ENCODE measurements at regions not wholly inside any gene's neighbourhood (a gene's known extent, or its start where the extent isn't known, plus 50 kb on each side); places are given as distances from the start of the nearest gene placed in this dataset.

DNA sequence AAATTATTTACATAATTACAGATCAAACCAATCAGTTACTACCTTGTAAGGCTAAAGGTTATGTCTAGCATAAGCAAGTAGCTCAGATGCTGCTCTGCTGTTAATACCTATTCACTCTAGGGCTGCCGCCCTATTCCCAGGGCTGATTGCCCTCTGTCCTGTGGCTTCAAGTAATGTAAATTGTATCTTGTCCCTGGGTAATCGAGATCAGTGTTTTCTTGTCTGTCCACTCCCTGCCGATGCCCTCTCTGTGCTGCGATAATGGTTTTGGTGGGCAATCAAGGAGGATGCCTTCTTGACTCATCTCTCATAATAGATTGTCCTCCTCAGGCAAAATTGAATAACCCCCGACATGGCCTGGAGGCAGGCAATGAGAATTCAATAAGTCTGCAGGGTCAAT, 641.0 kb upstream of the PITX2 start:
- Mint-ChIP-seq H3K27ac (ENCODE audit: unreplicated experiment) (no peak overlapping the region), H3K9me3 (ENCODE audit: unreplicated experiment) (no peaks in the 10 kb centered on the region), H3K4me1 (ENCODE audit: low read depth, unreplicated experiment) (peaks cover 16% of the 10 kb centered on the region), H3K36me3 (ENCODE audit: insufficient read depth, unreplicated experiment) (no peaks in the 10 kb centered on the region), H3K27me3 (ENCODE audit: insufficient read depth, unreplicated experiment) (no peaks in the 10 kb centered on the region), H3K4me3 (ENCODE audit: unreplicated experiment) (no peak overlapping the region)
- no peaks in the 10 kb centered on the region for H3K27me3 ChIP-seq (replicated peaks; ENCODE audit: control insufficient read depth, insufficient read depth, low read length)
- BruUV-seq (replicated peaks) = no TSS peak
- intact Hi-C loops (cut with micrococcal nuclease; ENCODE audit: unreplicated experiment) = loop anchor here (10.0 kb wide), 1 partner anchor 289 kb away; no protein-coding TSS in a partner anchor
- H3K36me3 ChIP-seq (ENCODE audit: control insufficient read depth, insufficient read depth, low read length) = no peaks in the 10 kb centered on the region
- ChIA-PET POLR2A (no interaction called here), CTCF (no interaction called here)
- H3K4me1 ChIP-seq = peaks cover 6% of the 10 kb centered on the region; the same call in 1 of the 2 replicates
- H3K9me3 ChIP-seq = no peaks in the 10 kb centered on the region
- H3K4me3 ChIP-seq (ENCODE audit: low read depth, low read length) = no peak overlapping the region
- TF ChIP-seq, protein P1, sequence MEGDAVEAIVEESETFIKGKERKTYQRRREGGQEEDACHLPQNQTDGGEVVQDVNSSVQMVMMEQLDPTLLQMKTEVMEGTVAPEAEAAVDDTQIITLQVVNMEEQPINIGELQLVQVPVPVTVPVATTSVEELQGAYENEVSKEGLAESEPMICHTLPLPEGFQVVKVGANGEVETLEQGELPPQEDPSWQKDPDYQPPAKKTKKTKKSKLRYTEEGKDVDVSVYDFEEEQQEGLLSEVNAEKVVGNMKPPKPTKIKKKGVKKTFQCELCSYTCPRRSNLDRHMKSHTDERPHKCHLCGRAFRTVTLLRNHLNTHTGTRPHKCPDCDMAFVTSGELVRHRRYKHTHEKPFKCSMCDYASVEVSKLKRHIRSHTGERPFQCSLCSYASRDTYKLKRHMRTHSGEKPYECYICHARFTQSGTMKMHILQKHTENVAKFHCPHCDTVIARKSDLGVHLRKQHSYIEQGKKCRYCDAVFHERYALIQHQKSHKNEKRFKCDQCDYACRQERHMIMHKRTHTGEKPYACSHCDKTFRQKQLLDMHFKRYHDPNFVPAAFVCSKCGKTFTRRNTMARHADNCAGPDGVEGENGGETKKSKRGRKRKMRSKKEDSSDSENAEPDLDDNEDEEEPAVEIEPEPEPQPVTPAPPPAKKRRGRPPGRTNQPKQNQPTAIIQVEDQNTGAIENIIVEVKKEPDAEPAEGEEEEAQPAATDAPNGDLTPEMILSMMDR (IDR thresholded peaks at IDR 0.05; ENCODE audit: insufficient read depth in 1 of 2, low read depth in 1 of 2, low read length in 1 of 2, severe bottlenecking in 1 of 2, unreplicated experiment in 1 of 2) = no peak
- no peak for DNase-seq

DNA sequence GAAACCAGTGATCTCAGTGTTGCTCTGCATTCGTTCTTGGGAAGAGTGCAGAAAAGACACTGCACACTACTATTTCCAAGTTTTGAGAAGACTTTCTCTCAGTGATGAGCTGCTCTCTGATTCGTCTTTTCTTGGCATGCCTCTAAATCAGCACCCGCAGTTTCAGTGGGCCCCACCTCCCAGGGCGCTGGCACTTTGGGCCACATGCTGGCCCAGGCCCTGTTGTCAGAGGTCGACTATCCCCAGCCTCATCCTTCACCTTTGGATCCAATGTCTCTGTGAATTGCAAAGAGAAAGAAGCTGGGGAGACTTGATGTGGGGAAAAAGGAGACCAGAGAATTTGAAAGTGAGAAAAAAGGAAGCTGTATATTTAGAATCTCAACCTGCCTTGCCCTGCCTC, 644.1 kb upstream of the PITX2 start:
- POLR2A ChIA-PET = no interaction called here
- no peak overlapping the region for H3K27ac Mint-ChIP-seq (ENCODE audit: unreplicated experiment)
- BruUV-seq (replicated peaks) = no TSS peak
- no peaks in the 10 kb centered on the region for H3K27me3 Mint-ChIP-seq (ENCODE audit: insufficient read depth, unreplicated experiment)
- H3K36me3 Mint-ChIP-seq (ENCODE audit: insufficient read depth, unreplicated experiment) = no peaks in the 10 kb centered on the region
- peaks cover 20% of the 10 kb centered on the region for H3K4me1 ChIP-seq
- H3K27me3 ChIP-seq (replicated peaks; ENCODE audit: control insufficient read depth, insufficient read depth, low read length) = no peaks in the 10 kb centered on the region
- no peak overlapping the region for H3K4me3 Mint-ChIP-seq (ENCODE audit: unreplicated experiment)
- TF ChIP-seq, protein P1 (IDR thresholded peaks at IDR 0.05; ENCODE audit: insufficient read depth in 1 of 2, low read depth in 1 of 2, low read length in 1 of 2, severe bottlenecking in 1 of 2, unreplicated experiment in 1 of 2) = no peak
- H3K4me3 ChIP-seq (ENCODE audit: low read depth, low read length) = no peak overlapping the region
- H3K36me3 ChIP-seq (ENCODE audit: control insufficient read depth, insufficient read depth, low read length) = no peaks in the 10 kb centered on the region
- CTCF ChIA-PET = no interaction called here
- H3K9me3 ChIP-seq = no peaks in the 10 kb centered on the region
- H3K9me3 Mint-ChIP-seq (ENCODE audit: unreplicated experiment) = no peaks in the 10 kb centered on the region
- peaks cover 33% of the 10 kb centered on the region for H3K4me1 Mint-ChIP-seq (ENCODE audit: low read depth, unreplicated experiment)
- DNase-seq = no peak
- intact Hi-C loops (cut with micrococcal nuclease; ENCODE audit: unreplicated experiment) = loop anchor here (10.0 kb wide), 1 partner anchor 292 kb away; no protein-coding TSS in a partner anchor

DNA sequence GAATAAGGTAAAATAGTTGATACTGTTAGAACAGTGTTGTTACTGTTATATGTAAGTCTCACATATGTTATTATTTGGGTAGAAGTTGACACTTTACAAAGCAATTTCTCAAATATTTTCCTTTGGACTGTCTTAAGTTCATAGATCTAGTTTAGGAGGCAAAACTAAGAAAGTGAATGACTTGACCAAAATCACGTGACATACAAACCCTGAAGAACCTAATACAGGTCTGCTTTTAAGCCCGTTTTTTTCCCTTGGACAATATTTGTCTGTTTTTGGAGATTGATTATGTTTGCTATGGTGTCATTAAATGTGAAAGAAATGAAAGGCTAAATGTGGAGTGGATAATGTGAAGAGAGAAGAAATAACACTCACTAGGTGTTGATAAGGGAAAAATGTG, 644.9 kb upstream of the PITX2 start:
- H3K9me3 ChIP-seq = no peaks in the 10 kb centered on the region
- H3K4me1 Mint-ChIP-seq (ENCODE audit: low read depth, unreplicated experiment) = peaks cover 33% of the 10 kb centered on the region
- intact Hi-C loops (cut with micrococcal nuclease; ENCODE audit: unreplicated experiment) = loop anchor here (10.0 kb wide), 1 partner anchor 293 kb away; no protein-coding TSS in a partner anchor
- no peak overlapping the region for H3K27ac Mint-ChIP-seq (ENCODE audit: unreplicated experiment)
- no peak overlapping the region for H3K4me3 ChIP-seq (ENCODE audit: low read depth, low read length)
- no peak for DNase-seq
- H3K36me3 Mint-ChIP-seq (ENCODE audit: insufficient read depth, unreplicated experiment) = no peaks in the 10 kb centered on the region
- no peaks in the 10 kb centered on the region for H3K27me3 Mint-ChIP-seq (ENCODE audit: insufficient read depth, unreplicated experiment)
- H3K27me3 ChIP-seq (replicated peaks; ENCODE audit: control insufficient read depth, insufficient read depth, low read length) = no peaks in the 10 kb centered on the region
- no TSS peak for BruUV-seq (replicated peaks)
- no peak overlapping the region for H3K4me3 Mint-ChIP-seq (ENCODE audit: unreplicated experiment)
- no peaks in the 10 kb centered on the region for H3K36me3 ChIP-seq (ENCODE audit: control insufficient read depth, insufficient read depth, low read length)
- H3K4me1 ChIP-seq = peaks cover 20% of the 10 kb centered on the region
- ChIA-PET CTCF (no interaction called here), POLR2A (no interaction called here)
- TF ChIP-seq, protein P1 (IDR thresholded peaks at IDR 0.05; ENCODE audit: insufficient read depth in 1 of 2, low read depth in 1 of 2, low read length in 1 of 2, severe bottlenecking in 1 of 2, unreplicated experiment in 1 of 2) = no peak
- H3K9me3 Mint-ChIP-seq (ENCODE audit: unreplicated experiment) = no peaks in the 10 kb centered on the region
